Stimulated activated CD8-positive, alpha-beta memory T cell treated with anti-CD3 and anti-CD28 coated beads, Interleukin-7, amount 100 ng/mL, for 48 hours (primary cell): ENCODE measurements at regions not wholly inside any gene's neighbourhood (a gene's known extent, or its start where the extent isn't known, plus 50 kb on each side); places are given as distances from the start of the nearest gene placed in this dataset.

Experiments used
- DNase-seq, 2 donors: peaks; one replicate each; pipeline ENCODE4 v3.0.0-alpha.2; 2020; ENCODE audit warnings: low read depth in 1 of 2; ENCODE audit errors: extremely low read depth in 1 of 2

DNA sequence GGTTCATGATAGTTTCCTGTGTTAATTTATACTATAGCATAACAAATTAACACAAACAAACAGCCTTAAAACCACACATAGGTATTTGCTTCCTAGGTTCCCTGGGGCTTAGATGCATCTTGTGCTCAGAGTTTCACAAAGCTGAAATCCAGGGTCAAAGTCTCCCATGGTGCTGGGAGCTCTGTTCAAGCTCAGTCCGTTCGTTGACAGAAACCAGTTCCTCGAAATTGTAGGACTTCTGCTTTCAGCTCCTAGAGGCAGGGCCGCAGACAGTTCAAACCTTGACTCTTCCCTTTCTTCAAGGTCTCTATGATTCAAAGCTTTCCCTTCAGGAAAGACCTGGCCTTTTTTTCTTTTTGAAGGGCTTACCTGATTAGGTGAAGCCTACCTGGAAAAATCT is 90.5 kb downstream of the VSTM2A start:
- DNase-seq: no peak

DNA sequence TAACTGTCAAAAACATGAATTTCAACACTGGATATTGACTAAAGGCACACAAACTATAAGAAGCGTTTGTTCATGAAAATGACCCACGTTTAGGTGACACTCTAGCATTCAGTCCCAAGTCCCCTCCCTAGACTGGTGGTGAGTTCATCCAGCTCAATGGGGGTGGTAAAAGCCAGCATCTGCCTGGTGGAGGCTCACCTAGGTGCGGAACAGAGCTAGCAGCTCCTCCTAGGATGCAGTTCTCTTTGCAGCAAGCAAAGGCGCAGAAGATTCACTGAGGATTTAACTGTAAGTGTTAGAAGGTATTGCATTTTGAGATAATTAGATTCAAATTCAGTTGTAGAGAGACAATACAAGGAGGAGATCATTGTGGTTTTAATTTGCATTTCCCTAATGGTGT is 87.6 kb downstream of the VSTM2A start:
- no peak for DNase-seq

DNA sequence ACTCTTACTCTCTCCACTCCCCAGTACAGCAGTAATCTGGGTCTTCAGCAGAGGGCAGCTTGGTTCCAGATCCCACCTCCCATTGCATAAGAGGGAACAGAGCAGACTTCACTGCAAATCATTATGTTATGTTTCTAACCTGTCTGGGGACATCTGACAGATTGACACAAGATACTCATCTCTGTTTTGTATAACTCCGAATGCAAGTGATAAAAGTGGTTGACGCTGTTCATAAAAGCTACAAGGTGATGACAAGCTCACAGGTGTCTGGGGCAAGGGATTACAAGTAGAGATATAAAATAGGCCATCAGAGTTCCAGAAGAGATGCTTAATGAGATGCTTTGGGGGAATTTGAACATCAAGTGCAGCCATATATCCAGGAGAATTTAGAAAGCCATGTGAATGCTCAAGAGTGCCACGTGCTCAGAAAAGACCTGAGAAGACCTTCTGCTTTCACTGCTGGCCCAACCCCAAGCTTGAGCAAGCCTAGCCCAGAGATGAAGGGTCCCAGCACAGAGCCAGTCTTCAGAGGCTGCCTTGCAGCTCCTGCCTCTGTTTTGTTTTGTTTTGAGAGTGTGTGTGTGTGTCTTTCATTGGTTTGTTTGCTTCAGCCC is 80.6 kb downstream of the VSTM2A start:
- no peak for DNase-seq
